Chondrocyte (in vitro differentiated cells): ENCODE measurements at regions not wholly inside any gene's neighbourhood (a gene's known extent, or its start where the extent isn't known, plus 50 kb on each side); places are given as distances from the start of the nearest gene placed in this dataset.

ENCODE experiments used
- DNase-seq: peaks from one replicate; pipeline ENCODE4 v3.0.0; 2021; ENCODE audit warnings: mixed read lengths, low spot score
- H3K27ac Mint-ChIP-seq: one replicate; pipeline ENCODE4 v1.8.0; 2021; ENCODE audit warnings: mild to moderate bottlenecking, moderate library complexity, mixed read lengths; ENCODE audit not compliant: unreplicated experiment
- H3K27me3 Mint-ChIP-seq: 2 replicates; pipeline ENCODE4 v1.8.0; 2021; ENCODE audit warnings: low read depth, mixed read lengths
- H3K36me3 Mint-ChIP-seq: 2 replicates; pipeline ENCODE4 v1.8.0; 2021; ENCODE audit warnings: low read depth, mixed read lengths
- H3K4me1 Mint-ChIP-seq: 2 replicates; pipeline ENCODE4 v1.8.0; 2021; ENCODE audit warnings: low read depth, mild to moderate bottlenecking, mixed read lengths
- H3K4me3 Mint-ChIP-seq: one replicate; pipeline ENCODE4 v1.8.0; 2021; ENCODE audit warnings: mild to moderate bottlenecking, moderate library complexity, mixed read lengths; ENCODE audit not compliant: unreplicated experiment
- H3K9me3 Mint-ChIP-seq: 2 replicates; pipeline ENCODE4 v1.8.0; 2021; ENCODE audit warnings: low read depth, mixed read lengths
- CTCF ChIP-seq: fragments of 200-600 bp; sonication (generic); IDR thresholded peaks from 2 replicates; pipeline ENCODE4 v1.5.0; 2021; ENCODE audit warnings: antibody characterized with exemption, mild to moderate bottlenecking, moderate library complexity

- H3K36me3 Mint-ChIP-seq: no peaks in the 10 kb centered on the region
- DNase-seq: no peak
- TF ChIP-seq CTCF: no peak
- H3K9me3 Mint-ChIP-seq: no peaks in the 10 kb centered on the region
- H3K4me3 Mint-ChIP-seq: no peak overlapping the region
- H3K27me3 Mint-ChIP-seq: no peaks in the 10 kb centered on the region
- no peak overlapping the region for H3K27ac Mint-ChIP-seq
- no peaks in the 10 kb centered on the region for H3K4me1 Mint-ChIP-seq
Measured at GRCh38 chr1:244180256-244180655, 129.2 kb downstream of the ZBTB18 start.

GRCh38 chr1:244181867-244182266 is 130.8 kb downstream of the ZBTB18 start:
- Mint-ChIP-seq H3K9me3 (no peaks in the 10 kb centered on the region), H3K36me3 (no peaks in the 10 kb centered on the region), H3K4me1 (no peaks in the 10 kb centered on the region), H3K27ac (no peak overlapping the region), H3K27me3 (no peaks in the 10 kb centered on the region), H3K4me3 (no peak overlapping the region)
- TF ChIP-seq CTCF: no peak
- no peak for DNase-seq

- no peaks in the 10 kb centered on the region for H3K4me1 Mint-ChIP-seq
- H3K9me3 Mint-ChIP-seq: no peaks in the 10 kb centered on the region
- H3K36me3 Mint-ChIP-seq: no peaks in the 10 kb centered on the region
- no peak overlapping the region for H3K27ac Mint-ChIP-seq
- TF ChIP-seq CTCF: no peak
- no peak overlapping the region for H3K4me3 Mint-ChIP-seq
- H3K27me3 Mint-ChIP-seq: no peaks in the 10 kb centered on the region
- no peak for DNase-seq
Measured at GRCh38 chr1:244183037-244183436, 132.0 kb downstream of the ZBTB18 start.

- no peak for DNase-seq
- Mint-ChIP-seq H3K27ac (no peak overlapping the region), H3K4me1 (no peaks in the 10 kb centered on the region), H3K27me3 (no peaks in the 10 kb centered on the region), H3K4me3 (no peak overlapping the region), H3K9me3 (peaks cover 14% of the 10 kb centered on the region), H3K36me3 (peaks cover 2% of the 10 kb centered on the region)
- no peak for TF ChIP-seq CTCF
Measured at GRCh38 chr1:244186372-244186771, 135.3 kb downstream of the ZBTB18 start.

- no peak for DNase-seq
- no peaks in the 10 kb centered on the region for H3K4me1 Mint-ChIP-seq
- H3K4me3 Mint-ChIP-seq: no peak overlapping the region
- no peak for TF ChIP-seq CTCF
- peaks cover 2% of the 10 kb centered on the region for H3K36me3 Mint-ChIP-seq
- no peaks in the 10 kb centered on the region for H3K27me3 Mint-ChIP-seq
- peaks cover 14% of the 10 kb centered on the region for H3K9me3 Mint-ChIP-seq
- no peak overlapping the region for H3K27ac Mint-ChIP-seq
Measured at GRCh38 chr1:244187310-244187709, 136.2 kb downstream of the ZBTB18 start.
